MM.1S (cell line): ENCODE measurements at regions not wholly inside any gene's neighbourhood (a gene's known extent, or its start where the extent isn't known, plus 50 kb on each side); places are given as distances from the start of the nearest gene placed in this dataset.
"Not testable (repeated sequence)": the region's sequence is repeated elsewhere in the genome, so short reads cannot be mapped to it uniquely, and the experiment has no call there.

ENCODE experiments used
- EZH2 ChIP-seq: fragments of 300-600 bp; sonication (generic); optimal IDR thresholded peaks from 2 replicates; pipeline ENCODE3; 2017; ENCODE audit warnings: low read depth, mild to moderate bottlenecking, antibody characterized with exemption, low read length, mixed read lengths
- EZH2phosphoT487 ChIP-seq: fragments of 300-600 bp; sonication (generic); IDR thresholded peaks from 2 replicates; pipeline ENCODE4 v1.6.1; 2018; ENCODE audit warnings: antibody characterized with exemption, low read length
- TF ChIP-seq, protein P1 (sequence below): fragments of 300-600 bp; sonication (generic); IDR thresholded peaks from 2 replicates; pipeline ENCODE4 v1.5.1; 2016; ENCODE audit warnings: antibody characterized with exemption, low read length, mixed read lengths

DNA sequence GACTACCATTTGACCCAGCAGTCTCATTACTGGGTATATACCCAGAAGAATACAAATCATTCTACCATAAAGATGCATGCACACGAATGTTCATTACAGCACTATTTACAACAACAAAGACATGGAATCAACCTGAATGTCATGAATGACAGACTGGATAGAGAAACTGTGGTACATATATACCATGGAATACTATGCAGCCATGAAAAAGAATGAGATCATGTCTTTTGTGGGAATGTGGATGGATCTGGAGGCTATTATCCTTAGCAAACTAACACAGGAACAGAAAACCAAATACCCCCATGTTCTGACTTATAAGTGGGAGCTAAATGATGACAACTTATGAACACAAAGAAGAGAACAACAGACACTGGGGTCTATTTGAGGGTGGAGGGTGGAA lies 102.7 kb downstream of the SOX3 start:
- TF ChIP-seq, protein P1, sequence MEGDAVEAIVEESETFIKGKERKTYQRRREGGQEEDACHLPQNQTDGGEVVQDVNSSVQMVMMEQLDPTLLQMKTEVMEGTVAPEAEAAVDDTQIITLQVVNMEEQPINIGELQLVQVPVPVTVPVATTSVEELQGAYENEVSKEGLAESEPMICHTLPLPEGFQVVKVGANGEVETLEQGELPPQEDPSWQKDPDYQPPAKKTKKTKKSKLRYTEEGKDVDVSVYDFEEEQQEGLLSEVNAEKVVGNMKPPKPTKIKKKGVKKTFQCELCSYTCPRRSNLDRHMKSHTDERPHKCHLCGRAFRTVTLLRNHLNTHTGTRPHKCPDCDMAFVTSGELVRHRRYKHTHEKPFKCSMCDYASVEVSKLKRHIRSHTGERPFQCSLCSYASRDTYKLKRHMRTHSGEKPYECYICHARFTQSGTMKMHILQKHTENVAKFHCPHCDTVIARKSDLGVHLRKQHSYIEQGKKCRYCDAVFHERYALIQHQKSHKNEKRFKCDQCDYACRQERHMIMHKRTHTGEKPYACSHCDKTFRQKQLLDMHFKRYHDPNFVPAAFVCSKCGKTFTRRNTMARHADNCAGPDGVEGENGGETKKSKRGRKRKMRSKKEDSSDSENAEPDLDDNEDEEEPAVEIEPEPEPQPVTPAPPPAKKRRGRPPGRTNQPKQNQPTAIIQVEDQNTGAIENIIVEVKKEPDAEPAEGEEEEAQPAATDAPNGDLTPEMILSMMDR = not testable (repeated sequence)
- TF ChIP-seq EZH2phosphoT487, EZH2: not testable (repeated sequence)
